Neural progenitor cell (in vitro differentiated cells): ENCODE measurements at regions not wholly inside any gene's neighbourhood (a gene's known extent, or its start where the extent isn't known, plus 50 kb on each side); places are given as distances from the start of the nearest gene placed in this dataset.

Experiments used
- DNase-seq: peaks from one replicate; pipeline ENCODE4 v3.0.0-alpha.2; 2016; ENCODE audit warnings: low spot score
- H2AFZ ChIP-seq: fragments of 200-600 bp; sonication (generic); replicated peaks from 2 replicates; pipeline ENCODE4 v1.6.1; 2016; ENCODE audit warnings: antibody characterized with exemption
- H3F3A ChIP-seq: fragments of 200-600 bp; sonication (generic); 2 replicates; pipeline ENCODE4 v1.6.1; 2016; ENCODE audit warnings: antibody characterized with exemption, low read depth
- H3K27ac ChIP-seq: fragments of 200-600 bp; sonication (generic); 2 replicates; pipeline ENCODE4 v1.5.1; 2016; ENCODE audit warnings: mild to moderate bottlenecking
- H3K27me3 ChIP-seq: fragments of 200-600 bp; sonication (generic); 2 replicates; pipeline ENCODE4 v1.6.1; 2016; ENCODE audit warnings: mild to moderate bottlenecking, moderate library complexity
- H3K36me3 ChIP-seq: fragments of 200-600 bp; sonication (generic); 2 replicates; pipeline ENCODE4 v1.5.1; 2016
- H3K4me1 ChIP-seq: fragments of 200-600 bp; sonication (generic); 2 replicates; pipeline ENCODE4 v1.6.1; 2016; ENCODE audit warnings: mixed run types
- H3K4me2 ChIP-seq: fragments of 200-600 bp; sonication (generic); 2 replicates; pipeline ENCODE4 v1.6.1; 2016
- H3K4me3 ChIP-seq: fragments of 200-600 bp; sonication (generic); 2 replicates; pipeline ENCODE4 v1.5.1; 2016
- H3K79me2 ChIP-seq: fragments of 200-600 bp; sonication (generic); 2 replicates; pipeline ENCODE4 v1.6.1; 2016; ENCODE audit warnings: low read depth
- H3K9ac ChIP-seq: fragments of 200-600 bp; sonication (generic); 2 replicates; pipeline ENCODE4 v1.6.1; 2016
- H3K9me3 ChIP-seq: fragments of 200-600 bp; sonication (generic); 2 replicates; pipeline ENCODE4 v1.5.1; 2016; ENCODE audit warnings: low read depth
- H4K20me1 ChIP-seq: fragments of 200-600 bp; sonication (generic); 2 replicates; pipeline ENCODE4 v1.6.1; 2016; ENCODE audit warnings: low read depth
- H3K27ac Mint-ChIP-seq: 3 replicates; pipeline ENCODE4 v1.8.0; 2021; ENCODE audit warnings: mixed read lengths
- H3K27me3 Mint-ChIP-seq: 2 replicates; pipeline ENCODE4 v1.8.0; 2022; ENCODE audit warnings: low read depth, mild to moderate bottlenecking, inconsistent platforms, moderate library complexity, mixed read lengths; ENCODE audit not compliant: insufficient read depth
- H3K36me3 Mint-ChIP-seq: 3 replicates; pipeline ENCODE4 v1.8.0; 2021; ENCODE audit warnings: mixed read lengths
- H3K4me1 Mint-ChIP-seq: 3 replicates; pipeline ENCODE4 v1.8.0; 2021; ENCODE audit warnings: mixed read lengths
- H3K4me3 Mint-ChIP-seq: 3 replicates; pipeline ENCODE4 v1.8.0; 2021; ENCODE audit warnings: mild to moderate bottlenecking, moderate library complexity, mixed read lengths
- H3K9me3 Mint-ChIP-seq: 3 replicates; pipeline ENCODE4 v1.8.0; 2020; ENCODE audit warnings: mixed read lengths
- EZH2 ChIP-seq: fragments of 200-600 bp; sonication (generic); IDR thresholded peaks from 2 replicates; pipeline ENCODE4 v1.6.1; 2017; ENCODE audit warnings: antibody characterized with exemption, mild to moderate bottlenecking, moderate library complexity
- EZH2phosphoT487 ChIP-seq: fragments of 200-600 bp; sonication (generic); IDR thresholded peaks from 2 replicates; pipeline ENCODE4 v1.6.1; 2017; ENCODE audit warnings: antibody characterized with exemption
- TF ChIP-seq, protein P1 (sequence below): fragments of 200-600 bp; sonication (generic); IDR thresholded peaks from 2 replicates; pipeline ENCODE4 v1.5.1; 2017; ENCODE audit warnings: antibody characterized with exemption, mild to moderate bottlenecking

DNA sequence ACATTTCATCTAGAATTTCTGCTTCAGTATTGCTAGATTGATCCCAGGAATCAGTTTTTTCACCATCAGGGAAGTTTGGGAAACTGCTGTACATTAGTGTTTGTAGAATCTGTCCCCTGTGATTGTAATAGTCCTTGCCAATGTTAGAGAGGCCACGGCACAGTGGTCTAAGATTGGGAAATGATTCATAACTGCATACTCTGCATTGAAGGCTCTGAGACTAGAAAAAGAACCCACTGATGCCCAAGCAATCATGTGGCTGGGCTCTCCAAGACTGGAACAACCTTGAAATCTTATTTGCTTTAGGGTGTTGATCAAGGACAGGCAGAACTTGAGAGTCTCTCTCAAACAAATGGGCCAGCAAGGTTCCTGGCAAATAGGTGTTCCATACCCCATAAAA is 245.6 kb upstream of the LRTM1 start:
- Histone ChIP-seq H4K20me1 (no peaks in the 10 kb centered on the region), H3K4me3 (no peak overlapping the region), H3F3A (no peaks in the 10 kb centered on the region), H3K36me3 (no peaks in the 10 kb centered on the region), H3K9ac (no peak overlapping the region), H3K79me2 (no peaks in the 10 kb centered on the region), H3K27ac (no peak overlapping the region), H3K4me1 (no peaks in the 10 kb centered on the region), H3K27me3 (no peaks in the 10 kb centered on the region), H2AFZ (no peak overlapping the region), H3K9me3 (no peaks in the 10 kb centered on the region), H3K4me2 (no peak overlapping the region)
- H3K36me3 Mint-ChIP-seq = no peaks in the 10 kb centered on the region
- no peak overlapping the region for H3K4me3 Mint-ChIP-seq
- peaks cover 4% of the 10 kb centered on the region for H3K27me3 Mint-ChIP-seq
- peaks cover 2% of the 10 kb centered on the region for H3K4me1 Mint-ChIP-seq
- no peak for DNase-seq
- H3K27ac Mint-ChIP-seq = no peak overlapping the region
- TF ChIP-seq EZH2 (no peak), EZH2phosphoT487 (no peak)
- TF ChIP-seq, protein P1, sequence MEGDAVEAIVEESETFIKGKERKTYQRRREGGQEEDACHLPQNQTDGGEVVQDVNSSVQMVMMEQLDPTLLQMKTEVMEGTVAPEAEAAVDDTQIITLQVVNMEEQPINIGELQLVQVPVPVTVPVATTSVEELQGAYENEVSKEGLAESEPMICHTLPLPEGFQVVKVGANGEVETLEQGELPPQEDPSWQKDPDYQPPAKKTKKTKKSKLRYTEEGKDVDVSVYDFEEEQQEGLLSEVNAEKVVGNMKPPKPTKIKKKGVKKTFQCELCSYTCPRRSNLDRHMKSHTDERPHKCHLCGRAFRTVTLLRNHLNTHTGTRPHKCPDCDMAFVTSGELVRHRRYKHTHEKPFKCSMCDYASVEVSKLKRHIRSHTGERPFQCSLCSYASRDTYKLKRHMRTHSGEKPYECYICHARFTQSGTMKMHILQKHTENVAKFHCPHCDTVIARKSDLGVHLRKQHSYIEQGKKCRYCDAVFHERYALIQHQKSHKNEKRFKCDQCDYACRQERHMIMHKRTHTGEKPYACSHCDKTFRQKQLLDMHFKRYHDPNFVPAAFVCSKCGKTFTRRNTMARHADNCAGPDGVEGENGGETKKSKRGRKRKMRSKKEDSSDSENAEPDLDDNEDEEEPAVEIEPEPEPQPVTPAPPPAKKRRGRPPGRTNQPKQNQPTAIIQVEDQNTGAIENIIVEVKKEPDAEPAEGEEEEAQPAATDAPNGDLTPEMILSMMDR = no peak
- peaks cover 8% of the 10 kb centered on the region for H3K9me3 Mint-ChIP-seq

DNA sequence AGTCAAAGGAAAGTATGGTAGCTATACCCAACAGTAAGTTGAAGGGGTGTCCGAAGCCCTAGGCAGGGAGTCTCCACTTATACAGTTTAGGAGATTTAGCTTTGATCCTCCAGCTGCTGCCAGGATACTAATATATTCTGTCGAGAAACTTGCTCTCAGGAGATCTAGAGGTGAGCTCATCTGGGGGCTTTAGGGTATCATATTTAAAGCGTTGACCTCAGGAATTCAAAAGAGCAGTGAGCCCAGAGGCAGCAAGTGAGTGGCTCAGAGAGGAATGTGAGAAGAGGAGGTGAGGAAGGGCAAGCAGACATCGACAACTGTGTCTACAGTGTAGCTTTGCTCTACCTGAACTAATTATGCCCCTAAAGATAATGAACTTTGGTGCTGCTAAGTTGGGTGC is 245.1 kb upstream of the LRTM1 start:
- no peaks in the 10 kb centered on the region for H3K36me3 ChIP-seq
- no peaks in the 10 kb centered on the region for H4K20me1 ChIP-seq
- TF ChIP-seq, protein P1 = no peak
- no peak for TF ChIP-seq EZH2phosphoT487
- no peak for TF ChIP-seq EZH2
- no peak overlapping the region for H3K27ac Mint-ChIP-seq
- H3F3A ChIP-seq = no peaks in the 10 kb centered on the region
- no peaks in the 10 kb centered on the region for H3K4me1 ChIP-seq
- no peaks in the 10 kb centered on the region for H3K9me3 ChIP-seq
- H3K27ac ChIP-seq = no peak overlapping the region
- H3K4me3 Mint-ChIP-seq = no peak overlapping the region
- no peaks in the 10 kb centered on the region for H3K27me3 ChIP-seq
- H3K79me2 ChIP-seq = no peaks in the 10 kb centered on the region
- peaks cover 8% of the 10 kb centered on the region for H3K9me3 Mint-ChIP-seq
- H3K4me1 Mint-ChIP-seq = peaks cover 2% of the 10 kb centered on the region
- H3K27me3 Mint-ChIP-seq = peaks cover 4% of the 10 kb centered on the region
- no peak overlapping the region for H2AFZ ChIP-seq
- no peaks in the 10 kb centered on the region for H3K36me3 Mint-ChIP-seq
- H3K4me3 ChIP-seq = no peak overlapping the region
- no peak for DNase-seq
- H3K4me2 ChIP-seq = no peak overlapping the region
- no peak overlapping the region for H3K9ac ChIP-seq

DNA sequence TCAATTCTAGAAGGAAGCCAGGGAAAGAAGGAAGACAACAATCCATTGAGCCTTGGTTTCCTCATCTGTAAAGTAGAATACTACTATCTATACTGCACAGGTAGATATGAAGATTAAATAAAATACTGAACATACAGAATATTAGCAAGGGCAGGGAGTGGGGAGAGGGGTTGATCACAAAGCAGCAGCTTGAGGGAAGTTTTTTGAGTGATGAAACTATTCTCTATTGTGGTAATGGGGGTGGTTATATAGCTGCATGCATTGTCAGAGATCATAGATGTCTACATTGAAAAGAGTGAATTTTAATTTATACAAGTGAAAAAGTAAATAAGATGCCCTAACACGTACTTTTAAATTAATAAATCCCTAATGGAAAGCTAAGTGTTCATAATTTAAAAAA is 242.6 kb upstream of the LRTM1 start:
- H3F3A ChIP-seq = no peaks in the 10 kb centered on the region
- H3K36me3 ChIP-seq = no peaks in the 10 kb centered on the region
- H3K4me3 ChIP-seq = no peak overlapping the region
- no peak overlapping the region for H3K27ac ChIP-seq
- no peaks in the 10 kb centered on the region for H3K27me3 ChIP-seq
- no peak overlapping the region for H2AFZ ChIP-seq
- Mint-ChIP-seq H3K36me3 (no peaks in the 10 kb centered on the region), H3K27me3 (peaks cover 4% of the 10 kb centered on the region), H3K4me1 (peaks cover 2% of the 10 kb centered on the region), H3K9me3 (peaks cover 8% of the 10 kb centered on the region), H3K27ac (no peak overlapping the region), H3K4me3 (no peak overlapping the region)
- H3K9ac ChIP-seq = no peak overlapping the region
- no peaks in the 10 kb centered on the region for H3K4me1 ChIP-seq
- H3K4me2 ChIP-seq = no peak overlapping the region
- H4K20me1 ChIP-seq = no peaks in the 10 kb centered on the region
- H3K9me3 ChIP-seq = no peaks in the 10 kb centered on the region
- TF ChIP-seq, protein P1 = no peak
- TF ChIP-seq EZH2 (no peak), EZH2phosphoT487 (no peak)
- DNase-seq = no peak
- no peaks in the 10 kb centered on the region for H3K79me2 ChIP-seq
